HepG2 (cell line): ENCODE measurements at regions not wholly inside any gene's neighbourhood (a gene's known extent, or its start where the extent isn't known, plus 50 kb on each side); places are given as distances from the start of the nearest gene placed in this dataset.

Source experiments
- ATAC-seq: fragments of 200-7000 bp; cut with Tn5 transposase; 3 replicates; pipeline ENCODE4 v1.9.1; 2020; ENCODE audit warnings: mild to moderate bottlenecking, moderate library complexity
- BruUV-seq: library from RNA; stranded (reverse); fragments of 400-500 nt; replicated peaks from 2 replicates; lab custom pipeline; 2021; lab: Mats Ljungman, UMichigan
- CTCF ChIA-PET: fragments of 300-600 bp; formaldehyde crosslinking; extraction: SDS; loops from one replicate; lab custom pipeline; 2021; ENCODE audit warnings: low total read pairs, inconsistent platforms, low intra/inter-chr PET ratio; lab: Yijun Ruan, JAX
- POLR2A ChIA-PET: fragments of 350-600 bp; sonication (Branson Sonifier 250); formaldehyde crosslinking; loops from one replicate; lab custom pipeline; 2020; ENCODE audit warnings: antibody characterized with exemption, inconsistent platforms; lab: Yijun Ruan, JAX
- DNase-seq: peaks from one replicate; pipeline ENCODE4 v3.0.0-alpha.2; 2015; ENCODE audit warnings: low spot score
- FAIRE-seq: peaks from 3 replicates; lab custom pipeline; 2011; peaks lifted over from hg19 to GRCh38; lab: Jason Lieb, UNC
- H2AFZ ChIP-seq: one replicate; pipeline ENCODE4 v1.6.1; 2011; ENCODE audit warnings: low read length, inconsistent platforms
- H3K27ac ChIP-seq: fragments of 300-600 bp; 3 replicates; pipeline ENCODE4 v1.8.0; 2011; ENCODE audit warnings: mixed run types, mild to moderate bottlenecking, mixed read lengths, low read length, inconsistent platforms; ENCODE audit not compliant: insufficient read depth; ENCODE audit errors: extremely low read length
- H3K27me3 ChIP-seq, 2 experiments: fragments of 200-600 bp in 1 of 2; 2 replicates in 1 of 2; 3 replicates in 1 of 2; pipeline versions ENCODE4 v1.6.0 to v1.8.0; 2011; ENCODE audit warnings: low read length in 2 of 2, mild to moderate bottlenecking in 2 of 2, moderate library complexity in 2 of 2, inconsistent platforms in 1 of 2; ENCODE audit not compliant: insufficient read depth in 2 of 2, control insufficient read depth in 1 of 2
- H3K36me3 ChIP-seq, 2 experiments: fragments of 200-600 bp in 1 of 2; replicated peaks in 1 of 2; 2 replicates in 1 of 2; 3 replicates in 1 of 2; pipeline versions ENCODE4 v1.5.1 to v1.8.0; 2011; ENCODE audit warnings: low read length in 2 of 2, inconsistent platforms in 1 of 2; ENCODE audit not compliant: insufficient read depth in 2 of 2, control insufficient read depth in 1 of 2
- H3K4me1 ChIP-seq: 2 replicates; pipeline ENCODE4 v1.5.1; 2012; ENCODE audit warnings: low read length, inconsistent platforms; ENCODE audit not compliant: insufficient read depth
- H3K4me2 ChIP-seq: 2 replicates; pipeline ENCODE4 v1.6.0; 2011; ENCODE audit warnings: low read depth, low read length, inconsistent platforms
- H3K4me3 ChIP-seq, 3 experiments: fragments of 200-600 bp in 1 of 3; sonication (generic), shearing (Covaris generic) in 1 of 3; replicated peaks in 1 of 3; 2 replicates each; pipeline ENCODE4 v1.5.1; 2011 to 2016; ENCODE audit warnings: low read length in 3 of 3, inconsistent platforms in 2 of 3, low read depth in 2 of 3, mild to moderate bottlenecking in 2 of 3, control low read depth in 1 of 3, mixed read lengths in 1 of 3; ENCODE audit not compliant: insufficient read depth in 1 of 3
- H3K79me2 ChIP-seq: one replicate; pipeline ENCODE4 v1.6.1; 2011; ENCODE audit warnings: low read length, inconsistent platforms; ENCODE audit not compliant: insufficient read depth
- H3K9ac ChIP-seq: 2 replicates; pipeline ENCODE4 v1.6.0; 2011; ENCODE audit warnings: mild to moderate bottlenecking, low read depth, low read length, inconsistent platforms; ENCODE audit not compliant: insufficient read depth
- H3K9me3 ChIP-seq: 2 replicates; pipeline ENCODE4 v1.5.1; 2012; ENCODE audit warnings: mild to moderate bottlenecking, low read length
- H4K20me1 ChIP-seq: 2 replicates; pipeline ENCODE4 v1.6.0; 2011; ENCODE audit warnings: inconsistent platforms, mild to moderate bottlenecking, low read length, moderate library complexity; ENCODE audit not compliant: insufficient read depth
- FOXA3 ChIP-seq: IDR thresholded peaks from 2 replicates; pipeline ENCODE4 v1.6.1; 2016; ENCODE audit warnings: missing genetic modification reagents, missing compliant biosample characterization
- HNF4A ChIP-seq: sonication (generic); formaldehyde crosslinking; IDR thresholded peaks from 2 replicates; pipeline ENCODE4 v1.4.0; 2020; ENCODE audit warnings: missing genetic modification reagents
- RBM22 ChIP-seq: fragments of 200-400 bp; formaldehyde crosslinking; optimal IDR thresholded peaks from 2 replicates; pipeline ENCODE3; 2017; ENCODE audit warnings: mild to moderate bottlenecking, low read length, moderate library complexity
- SP1 ChIP-seq, 2 experiments: fragments of 450-650 bp in 1 of 2; sonication (generic) in 1 of 2; formaldehyde crosslinking in 1 of 2; IDR thresholded peaks; 2 replicates each; pipeline versions ENCODE4 v1.4.0 to v1.6.1; 2016 to 2020; ENCODE audit warnings: missing genetic modification reagents in 1 of 2
- SP4 ChIP-seq: sonication (generic); formaldehyde crosslinking; IDR thresholded peaks from 2 replicates; pipeline ENCODE4 v1.8.1; 2023; ENCODE audit warnings: mild to moderate bottlenecking, missing genetic modification reagents
- TEAD3 ChIP-seq: optimal IDR thresholded peaks from 2 replicates; pipeline ENCODE3; 2016; ENCODE audit warnings: borderline replicate concordance
- ZBTB25 ChIP-seq: IDR thresholded peaks from 2 replicates; pipeline ENCODE4 v1.6.1; 2018; ENCODE audit warnings: missing genetic modification reagents
- ZFY ChIP-seq: sonication (generic); formaldehyde crosslinking; IDR thresholded peaks from 2 replicates; pipeline ENCODE4 v1.4.0; 2020; ENCODE audit warnings: missing genetic modification reagents
- ZNF12 ChIP-seq: sonication (generic); formaldehyde crosslinking; IDR thresholded peaks from 2 replicates; pipeline ENCODE4 v1.5.0; 2020; ENCODE audit warnings: missing genetic modification reagents
- ZNF256 ChIP-seq: sonication (generic); formaldehyde crosslinking; conservative IDR thresholded peaks from 2 replicates; pipeline ENCODE4 v1.4.0; 2020; ENCODE audit warnings: missing genetic modification reagents
- ZNF839 ChIP-seq: sonication (generic); formaldehyde crosslinking; IDR thresholded peaks from 2 replicates; pipeline ENCODE4 v1.4.0; 2020; ENCODE audit warnings: missing genetic modification reagents, mild to moderate bottlenecking, borderline replicate concordance
- ZSCAN29 ChIP-seq: sonication (generic); formaldehyde crosslinking; conservative IDR thresholded peaks from 2 replicates; pipeline ENCODE4 v1.4.0; 2020; ENCODE audit warnings: mild to moderate bottlenecking, missing genetic modification reagents
- WGBS: methylation state at CpG from one replicate; pipeline ENCODE4 v1.1.6; 2017; ENCODE audit warnings: low lambda C conversion rate; 5-methylcytosine and 5-hydroxymethylcytosine counted together
- in situ Hi-C: cut with HindIII; loops from 2 replicates; pipeline ENCODE4 v1.10.0; 2017; ENCODE audit warnings: low pct_unique_long_range_greater_than_20kb; ENCODE audit not compliant: extremely low pct_ligation_motif_present
- intact Hi-C: fragments of 100-400 bp; cut with micrococcal nuclease; formaldehyde crosslinking; loops from one replicate; pipeline ENCODE4 v1.10.0; 2022; ENCODE audit not compliant: unreplicated experiment
- TF ChIP-seq, protein P1 (sequence below): sonication (generic); formaldehyde crosslinking; IDR thresholded peaks from 2 replicates; pipeline ENCODE4 v1.5.0; 2020; ENCODE audit warnings: missing genetic modification reagents
- TF ChIP-seq, protein P2 (sequence below): IDR thresholded peaks from 2 replicates; pipeline ENCODE4 v1.6.1; 2012; ENCODE audit warnings: low read length, improper control_type of control experiment
- TF ChIP-seq, protein P3 (sequence below): sonication (generic); formaldehyde crosslinking; IDR thresholded peaks from 2 replicates; pipeline ENCODE4 v1.4.0; 2020; ENCODE audit warnings: missing genetic modification reagents, borderline replicate concordance
- TF ChIP-seq, protein P4 (sequence below): sonication (generic); formaldehyde crosslinking; IDR thresholded peaks from 2 replicates; pipeline ENCODE4 v1.4.0; 2020; ENCODE audit warnings: missing genetic modification reagents, low read depth, mild to moderate bottlenecking, borderline replicate concordance
- TF ChIP-seq, protein P5 (sequence below): sonication (generic); formaldehyde crosslinking; IDR thresholded peaks from 2 replicates; pipeline ENCODE4 v1.4.0; 2020; ENCODE audit warnings: mild to moderate bottlenecking, missing genetic modification reagents

DNA sequence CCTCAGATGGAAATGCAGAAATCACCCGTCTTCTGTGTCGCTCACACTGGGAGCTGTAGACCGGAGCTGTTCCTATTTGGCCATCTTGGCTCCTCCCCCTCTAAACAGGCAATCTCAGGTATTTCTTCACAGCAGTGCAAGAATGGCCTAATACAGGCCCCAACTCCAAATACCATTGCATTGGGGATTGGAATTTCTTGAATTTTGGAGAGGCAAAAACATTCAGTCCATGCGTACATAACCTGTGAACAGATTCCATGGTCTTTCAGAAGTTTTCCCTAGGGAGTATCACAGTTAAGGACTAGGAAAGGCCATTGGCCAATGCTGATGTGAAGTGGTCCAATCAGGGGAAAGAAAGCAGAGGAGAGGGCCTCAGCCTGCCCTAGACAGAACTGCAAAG, 128.2 kb upstream of the NOCT start:
- no peak for ATAC-seq
- Histone ChIP-seq H3K36me3 (no peaks in the 10 kb centered on the region), H3K79me2 (no peaks in the 10 kb centered on the region), H3K4me1 (no peaks in the 10 kb centered on the region), H3K4me2 (no peak overlapping the region), H3K4me3 (no peak overlapping the region), H2AFZ (no peak overlapping the region), H3K27ac (no peak overlapping the region), H4K20me1 (no peaks in the 10 kb centered on the region), H3K27me3 (no peaks in the 10 kb centered on the region), H3K9me3 (no peaks in the 10 kb centered on the region), H3K9ac (no peak overlapping the region)
- no peak for DNase-seq
- intact Hi-C loops (no loop called here), in situ Hi-C loops (no loop called here)
- 88% methylated on average over 4 of the region's 4 CpGs for WGBS
- BruUV-seq: no TSS peak
- CTCF ChIA-PET: no interaction called here
- FAIRE-seq: no peak
- POLR2A ChIA-PET: no interaction called here
- TF ChIP-seq HNF4A (CRISPR knock-in tag) (no peak), TEAD3 (CRISPR knock-in tag) (no peak), RBM22 (no peak), SP4 (CRISPR knock-in tag) (no peak), FOXA3 (no peak), ZNF839 (CRISPR knock-in tag) (no peak), ZNF12 (CRISPR knock-in tag) (no peak), ZFY (CRISPR knock-in tag) (no peak), ZBTB25 (CRISPR knock-in tag) (no peak), SP1 (IDR thresholded peaks at IDR 0.05) (no peak), SP1 (CRISPR knock-in tag; IDR thresholded peaks at IDR 0.05) (no peak), ZNF256 (CRISPR knock-in tag) (no peak), ZSCAN29 (CRISPR knock-in tag) (no peak)
- TF ChIP-seq, protein P1, sequence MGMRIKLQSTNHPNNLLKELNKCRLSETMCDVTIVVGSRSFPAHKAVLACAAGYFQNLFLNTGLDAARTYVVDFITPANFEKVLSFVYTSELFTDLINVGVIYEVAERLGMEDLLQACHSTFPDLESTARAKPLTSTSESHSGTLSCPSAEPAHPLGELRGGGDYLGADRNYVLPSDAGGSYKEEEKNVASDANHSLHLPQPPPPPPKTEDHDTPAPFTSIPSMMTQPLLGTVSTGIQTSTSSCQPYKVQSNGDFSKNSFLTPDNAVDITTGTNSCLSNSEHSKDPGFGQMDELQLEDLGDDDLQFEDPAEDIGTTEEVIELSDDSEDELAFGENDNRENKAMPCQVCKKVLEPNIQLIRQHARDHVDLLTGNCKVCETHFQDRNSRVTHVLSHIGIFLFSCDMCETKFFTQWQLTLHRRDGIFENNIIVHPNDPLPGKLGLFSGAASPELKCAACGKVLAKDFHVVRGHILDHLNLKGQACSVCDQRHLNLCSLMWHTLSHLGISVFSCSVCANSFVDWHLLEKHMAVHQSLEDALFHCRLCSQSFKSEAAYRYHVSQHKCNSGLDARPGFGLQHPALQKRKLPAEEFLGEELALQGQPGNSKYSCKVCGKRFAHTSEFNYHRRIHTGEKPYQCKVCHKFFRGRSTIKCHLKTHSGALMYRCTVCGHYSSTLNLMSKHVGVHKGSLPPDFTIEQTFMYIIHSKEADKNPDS: no peak
- TF ChIP-seq, protein P2, sequence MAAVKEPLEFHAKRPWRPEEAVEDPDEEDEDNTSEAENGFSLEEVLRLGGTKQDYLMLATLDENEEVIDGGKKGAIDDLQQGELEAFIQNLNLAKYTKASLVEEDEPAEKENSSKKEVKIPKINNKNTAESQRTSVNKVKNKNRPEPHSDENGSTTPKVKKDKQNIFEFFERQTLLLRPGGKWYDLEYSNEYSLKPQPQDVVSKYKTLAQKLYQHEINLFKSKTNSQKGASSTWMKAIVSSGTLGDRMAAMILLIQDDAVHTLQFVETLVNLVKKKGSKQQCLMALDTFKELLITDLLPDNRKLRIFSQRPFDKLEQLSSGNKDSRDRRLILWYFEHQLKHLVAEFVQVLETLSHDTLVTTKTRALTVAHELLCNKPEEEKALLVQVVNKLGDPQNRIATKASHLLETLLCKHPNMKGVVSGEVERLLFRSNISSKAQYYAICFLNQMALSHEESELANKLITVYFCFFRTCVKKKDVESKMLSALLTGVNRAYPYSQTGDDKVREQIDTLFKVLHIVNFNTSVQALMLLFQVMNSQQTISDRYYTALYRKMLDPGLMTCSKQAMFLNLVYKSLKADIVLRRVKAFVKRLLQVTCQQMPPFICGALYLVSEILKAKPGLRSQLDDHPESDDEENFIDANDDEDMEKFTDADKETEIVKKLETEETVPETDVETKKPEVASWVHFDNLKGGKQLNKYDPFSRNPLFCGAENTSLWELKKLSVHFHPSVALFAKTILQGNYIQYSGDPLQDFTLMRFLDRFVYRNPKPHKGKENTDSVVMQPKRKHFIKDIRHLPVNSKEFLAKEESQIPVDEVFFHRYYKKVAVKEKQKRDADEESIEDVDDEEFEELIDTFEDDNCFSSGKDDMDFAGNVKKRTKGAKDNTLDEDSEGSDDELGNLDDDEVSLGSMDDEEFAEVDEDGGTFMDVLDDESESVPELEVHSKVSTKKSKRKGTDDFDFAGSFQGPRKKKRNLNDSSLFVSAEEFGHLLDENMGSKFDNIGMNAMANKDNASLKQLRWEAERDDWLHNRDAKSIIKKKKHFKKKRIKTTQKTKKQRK: no peak
- TF ChIP-seq, protein P3, sequence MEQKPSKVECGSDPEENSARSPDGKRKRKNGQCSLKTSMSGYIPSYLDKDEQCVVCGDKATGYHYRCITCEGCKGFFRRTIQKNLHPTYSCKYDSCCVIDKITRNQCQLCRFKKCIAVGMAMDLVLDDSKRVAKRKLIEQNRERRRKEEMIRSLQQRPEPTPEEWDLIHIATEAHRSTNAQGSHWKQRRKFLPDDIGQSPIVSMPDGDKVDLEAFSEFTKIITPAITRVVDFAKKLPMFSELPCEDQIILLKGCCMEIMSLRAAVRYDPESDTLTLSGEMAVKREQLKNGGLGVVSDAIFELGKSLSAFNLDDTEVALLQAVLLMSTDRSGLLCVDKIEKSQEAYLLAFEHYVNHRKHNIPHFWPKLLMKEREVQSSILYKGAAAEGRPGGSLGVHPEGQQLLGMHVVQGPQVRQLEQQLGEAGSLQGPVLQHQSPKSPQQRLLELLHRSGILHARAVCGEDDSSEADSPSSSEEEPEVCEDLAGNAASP (CRISPR knock-in tag): no peak
- TF ChIP-seq, protein P4, sequence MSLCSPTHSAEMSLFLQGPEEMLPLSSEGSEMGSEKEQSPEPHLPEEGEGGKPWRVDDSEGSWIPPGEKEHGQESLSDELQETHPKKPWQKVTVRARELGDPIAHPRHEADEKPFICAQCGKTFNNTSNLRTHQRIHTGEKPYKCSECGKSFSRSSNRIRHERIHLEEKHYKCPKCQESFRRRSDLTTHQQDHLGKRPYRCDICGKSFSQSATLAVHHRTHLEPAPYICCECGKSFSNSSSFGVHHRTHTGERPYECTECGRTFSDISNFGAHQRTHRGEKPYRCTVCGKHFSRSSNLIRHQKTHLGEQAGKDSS (CRISPR knock-in tag): no peak
- TF ChIP-seq, protein P5, sequence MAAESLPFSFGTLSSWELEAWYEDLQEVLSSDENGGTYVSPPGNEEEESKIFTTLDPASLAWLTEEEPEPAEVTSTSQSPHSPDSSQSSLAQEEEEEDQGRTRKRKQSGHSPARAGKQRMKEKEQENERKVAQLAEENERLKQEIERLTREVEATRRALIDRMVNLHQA (CRISPR knock-in tag): no peak
